HepG2 (cell line): ENCODE measurements at regions not wholly inside any gene's neighbourhood (a gene's known extent, or its start where the extent isn't known, plus 50 kb on each side); places are given as distances from the start of the nearest gene placed in this dataset.

ENCODE experiments used
- ATRX ChIP-seq: sonication (generic); formaldehyde crosslinking; IDR thresholded peaks from 2 replicates; pipeline ENCODE4 v1.4.0; 2020; ENCODE audit warnings: missing genetic modification reagents, borderline replicate concordance
- CBX5 ChIP-seq: sonication (generic); formaldehyde crosslinking; IDR thresholded peaks from 2 replicates; pipeline ENCODE4 v1.4.0; 2020; ENCODE audit warnings: missing genetic modification reagents, borderline replicate concordance
- DZIP1 ChIP-seq: sonication (generic); formaldehyde crosslinking; IDR thresholded peaks from 2 replicates; pipeline ENCODE4 v1.5.0; 2020; ENCODE audit warnings: mild to moderate bottlenecking, missing genetic modification reagents
- GMEB1 ChIP-seq: sonication (generic); formaldehyde crosslinking; IDR thresholded peaks from 2 replicates; pipeline ENCODE4 v1.5.1; 2020; ENCODE audit warnings: missing genetic modification reagents, mild to moderate bottlenecking, borderline replicate concordance
- ISX ChIP-seq: sonication (generic); formaldehyde crosslinking; conservative IDR thresholded peaks from 2 replicates; pipeline ENCODE4 v1.5.0; 2020; ENCODE audit warnings: missing genetic modification reagents
- KAT2B ChIP-seq: fragments of 150-350 bp; IDR thresholded peaks from 2 replicates; pipeline ENCODE4 v1.6.1; 2014; ENCODE audit warnings: low read depth, low read length, borderline replicate concordance
- NFE2L1 ChIP-seq: sonication (generic); formaldehyde crosslinking; IDR thresholded peaks from 2 replicates; pipeline ENCODE4 v1.4.0; 2020; ENCODE audit warnings: missing genetic modification reagents, mild to moderate bottlenecking, borderline replicate concordance
- NR1H2 ChIP-seq: sonication (generic); formaldehyde crosslinking; IDR thresholded peaks from 2 replicates; pipeline ENCODE4 v1.8.1; 2022; ENCODE audit warnings: low read depth, missing genetic modification reagents, borderline replicate concordance
- PITX1 ChIP-seq: sonication (generic); formaldehyde crosslinking; IDR thresholded peaks from 2 replicates; pipeline ENCODE4 v1.5.1; 2020; ENCODE audit warnings: mild to moderate bottlenecking, missing genetic modification reagents
- POLR2A ChIP-seq, 2 experiments: IDR thresholded peaks; 2 replicates each; pipeline ENCODE4 v1.6.1; 2011; ENCODE audit warnings: low read depth in 2 of 2, low read length in 2 of 2, mild to moderate bottlenecking in 1 of 2, moderate library complexity in 1 of 2; ENCODE audit not compliant: insufficient read depth in 1 of 2
- RELA ChIP-seq: sonication (generic); formaldehyde crosslinking; IDR thresholded peaks from 2 replicates; pipeline ENCODE4 v1.4.0; 2020; ENCODE audit warnings: missing genetic modification reagents
- RFXAP ChIP-seq: sonication (generic); formaldehyde crosslinking; IDR thresholded peaks from 2 replicates; pipeline ENCODE4 v1.4.0; 2020; ENCODE audit warnings: missing genetic modification reagents, borderline replicate concordance
- TEAD2 ChIP-seq: sonication (generic); formaldehyde crosslinking; IDR thresholded peaks from 2 replicates; pipeline ENCODE4 v1.9.0; 2021; ENCODE audit warnings: missing genetic modification reagents
- ZBTB25 ChIP-seq: IDR thresholded peaks from 2 replicates; pipeline ENCODE4 v1.6.1; 2018; ENCODE audit warnings: missing genetic modification reagents
- ZC3H4 ChIP-seq: sonication (generic); formaldehyde crosslinking; IDR thresholded peaks from 2 replicates; pipeline ENCODE4 v1.4.0; 2020; ENCODE audit warnings: missing genetic modification reagents, borderline replicate concordance
- ZNF10 ChIP-seq: sonication (generic); formaldehyde crosslinking; IDR thresholded peaks from 2 replicates; pipeline ENCODE4 v1.4.0; 2020; ENCODE audit warnings: mild to moderate bottlenecking, low read depth, missing genetic modification reagents, borderline replicate concordance
- ZNF18 ChIP-seq: sonication (generic); formaldehyde crosslinking; IDR thresholded peaks from 2 replicates; pipeline ENCODE4 v1.8.0; 2022; ENCODE audit warnings: mild to moderate bottlenecking, missing genetic modification reagents; ENCODE audit not compliant: insufficient replicate concordance
- ZNF350 ChIP-seq: sonication (generic); formaldehyde crosslinking; IDR thresholded peaks from 2 replicates; pipeline ENCODE4 v1.4.0; 2020; ENCODE audit warnings: mild to moderate bottlenecking, low read depth, missing genetic modification reagents, borderline replicate concordance
- ZNF629 ChIP-seq: sonication (generic); formaldehyde crosslinking; conservative IDR thresholded peaks from 2 replicates; pipeline ENCODE4 v1.5.0; 2020; ENCODE audit warnings: missing genetic modification reagents
- ZSCAN5A ChIP-seq: sonication (generic); formaldehyde crosslinking; IDR thresholded peaks from 2 replicates; pipeline ENCODE4 v1.8.0; 2022; ENCODE audit warnings: mild to moderate bottlenecking, missing genetic modification reagents, borderline replicate concordance

- TF ChIP-seq ZSCAN5A (CRISPR knock-in tag), result peak; percentile 95; the same call in 1 of the 2 replicates
- peak; percentile 99 for TF ChIP-seq ZNF350 (CRISPR knock-in tag)
- no peak for TF ChIP-seq KAT2B
- no peak for TF ChIP-seq NR1H2
- TF ChIP-seq POLR2A (IDR thresholded peaks at IDR 0.05; ENCODE audit: insufficient read depth in 1 of 2, low read depth in 2 of 2, low read length in 2 of 2), result peak; percentile 57 to 81; a peak in 3 of 4 replicates
- TF ChIP-seq TEAD2, result 0 out of 2 replicates have a peak, but pooled peaks have one; percentile 68
- 0 out of 2 replicates have a peak, but pooled peaks have one; percentile 59 for TF ChIP-seq NFE2L1 (CRISPR knock-in tag)
- 0 out of 2 replicates have a peak, but pooled peaks have one; percentile 11 for TF ChIP-seq ZC3H4 (CRISPR knock-in tag)
- TF ChIP-seq ZBTB25 (CRISPR knock-in tag), result peak; percentile 100
- peak; percentile 81; the same call in 1 of the 2 replicates for TF ChIP-seq RFXAP
- TF ChIP-seq RELA (CRISPR knock-in tag), result peak; percentile 79; the same call in 1 of the 2 replicates
- peak; percentile 96 for TF ChIP-seq ZNF18 (CRISPR knock-in tag)
- TF ChIP-seq PITX1 (CRISPR knock-in tag), result peak; percentile 85
- TF ChIP-seq GMEB1, result peak; percentile 97
- peak; percentile 92; the same call in 1 of the 2 replicates for TF ChIP-seq ATRX (CRISPR knock-in tag)
- peak; percentile 58 for TF ChIP-seq ZNF629 (CRISPR knock-in tag)
- TF ChIP-seq ISX (CRISPR knock-in tag), result peak; percentile 51; the same call in 1 of the 2 replicates
- TF ChIP-seq ZNF10, result no peak
- TF ChIP-seq DZIP1 (CRISPR knock-in tag), result 0 out of 2 replicates have a peak, but pooled peaks have one; percentile 98
- TF ChIP-seq CBX5 (CRISPR knock-in tag), result peak; percentile 98
Observed at GRCh38 chr13:33542309-33543088, 256.9 kb upstream of the STARD13 start (continued).
